Activated T-cell treated with anti-CD3 and anti-CD28 coated beads, Interleukin-2, amount 50 U/mL, for 72 hours (primary cell): ENCODE measurements at regions not wholly inside any gene's neighbourhood (a gene's known extent, or its start where the extent isn't known, plus 50 kb on each side); places are given as distances from the start of the nearest gene placed in this dataset.

Experiments
- ATAC-seq, 2 donors: fragments of 150-1000 bp; cut with Tn5 transposase; replicated peaks in 1 of 2; 2 replicates each; pipeline ENCODE4 v1.10.0; 2021; ENCODE audit warnings: moderate library complexity in 2 of 2, mild to moderate bottlenecking in 1 of 2
- DNase-seq, 2 donors: peaks; one replicate each; pipeline ENCODE4 v3.0.0; 2021 to 2022; ENCODE audit warnings: mixed read lengths in 1 of 2
- H3K27ac Mint-ChIP-seq: one replicate; pipeline ENCODE4 v1.8.0; 2022; ENCODE audit warnings: mild to moderate bottlenecking, moderate library complexity, mixed read lengths
- H3K27me3 Mint-ChIP-seq: one replicate; pipeline ENCODE4 v1.8.0; 2022; ENCODE audit warnings: low read depth, mixed read lengths
- H3K36me3 Mint-ChIP-seq, 2 donors: one replicate each; pipeline ENCODE4 v1.8.0; 2022; ENCODE audit warnings: mixed read lengths in 2 of 2, mild to moderate bottlenecking in 1 of 2; ENCODE audit not compliant: insufficient read depth in 2 of 2
- H3K4me1 Mint-ChIP-seq: one replicate; pipeline ENCODE4 v1.8.0; 2022; ENCODE audit warnings: low read depth, mixed read lengths
- H3K4me3 Mint-ChIP-seq, 2 donors: one replicate each; pipeline ENCODE4 v1.8.0; 2022; ENCODE audit warnings: mild to moderate bottlenecking in 2 of 2, mixed read lengths in 2 of 2, moderate library complexity in 2 of 2
- H3K9me3 Mint-ChIP-seq, 2 donors: one replicate each; pipeline ENCODE4 v1.8.0; 2022; ENCODE audit warnings: mixed read lengths in 2 of 2

- Mint-ChIP-seq H3K27ac (no peak overlapping the region), H3K36me3 (no peaks in the 10 kb centered on the region)
- ATAC-seq: no peak
These were observed 248.1 kb downstream of the KLF13 start for GRCh38 chr15:31574766-31575165.

GRCh38 chr15:31577108-31577507, 250.5 kb downstream of the KLF13 start:
- Mint-ChIP-seq H3K27me3 (peaks cover 4% of the 10 kb centered on the region), H3K36me3 (peaks cover 3 to 4% of the 10 kb centered on the region in 2 donors), H3K4me1 (peaks cover 5% of the 10 kb centered on the region), H3K27ac (no peak overlapping the region), H3K9me3 (peaks cover 4 to 7% of the 10 kb centered on the region in 2 donors), H3K4me3 (no peak overlapping the region)
- no peak for ATAC-seq
- DNase-seq: no peak

More at GRCh38 chr15:31574766-31575165, 248.1 kb downstream of the KLF13 start:
- H3K27me3 Mint-ChIP-seq: no peaks in the 10 kb centered on the region
- H3K4me1 Mint-ChIP-seq: peaks cover 5% of the 10 kb centered on the region
- no peak for DNase-seq
- H3K4me3 Mint-ChIP-seq: no peak overlapping the region
- H3K9me3 Mint-ChIP-seq: no peaks in the 10 kb centered on the region

GRCh38 chr15:31579282-31579681, 252.6 kb downstream of the KLF13 start:
- Mint-ChIP-seq H3K36me3 (peaks cover 4 to 11% of the 10 kb centered on the region in 2 donors), H3K27ac (no peak overlapping the region), H3K9me3 (peaks cover 12 to 18% of the 10 kb centered on the region in 2 donors), H3K4me1 (peaks cover 5% of the 10 kb centered on the region), H3K27me3 (peaks cover 13% of the 10 kb centered on the region), H3K4me3 (no peak overlapping the region)
- ATAC-seq: no peak
- DNase-seq: no peak

- no peak overlapping the region for H3K4me3 Mint-ChIP-seq
- ATAC-seq (no peak), DNase-seq (no peak)
- H3K27me3 Mint-ChIP-seq: peaks cover 18% of the 10 kb centered on the region
- no peak overlapping the region for H3K27ac Mint-ChIP-seq
- H3K36me3 Mint-ChIP-seq: peaks cover 4 to 11% of the 10 kb centered on the region in 2 donors
- peaks cover under 1% of the 10 kb centered on the region for H3K4me1 Mint-ChIP-seq
- H3K9me3 Mint-ChIP-seq: peaks cover 12 to 18% of the 10 kb centered on the region in 2 donors
These were observed 253.3 kb downstream of the KLF13 start for GRCh38 chr15:31579976-31580375.

GRCh38 chr15:31584195-31584594, 257.6 kb downstream of the KLF13 start:
- no peak for ATAC-seq
- H3K27ac Mint-ChIP-seq: no peak overlapping the region
- H3K36me3 Mint-ChIP-seq: peaks cover 4 to 11% of the 10 kb centered on the region in 2 donors
- peaks cover 33% of the 10 kb centered on the region for H3K27me3 Mint-ChIP-seq
- no peaks in the 10 kb centered on the region for H3K4me1 Mint-ChIP-seq
- H3K4me3 Mint-ChIP-seq: no peak overlapping the region
- peaks cover 12 to 18% of the 10 kb centered on the region in 2 donors for H3K9me3 Mint-ChIP-seq
- no peak for DNase-seq

GRCh38 chr15:31585240-31585639, 258.6 kb downstream of the KLF13 start:
- Mint-ChIP-seq H3K4me3 (no peak overlapping the region), H3K27ac (no peak overlapping the region), H3K36me3 (peaks cover 1 to 11% of the 10 kb centered on the region in 2 donors), H3K4me1 (no peaks in the 10 kb centered on the region), H3K27me3 (peaks cover 33% of the 10 kb centered on the region), H3K9me3 (peaks cover 12 to 14% of the 10 kb centered on the region in 2 donors)
- DNase-seq: no peak
- no peak for ATAC-seq

GRCh38 chr15:31586841-31587240, 260.2 kb downstream of the KLF13 start:
- H3K9me3 Mint-ChIP-seq: peaks cover 11 to 13% of the 10 kb centered on the region in 2 donors
- peaks cover 1 to 10% of the 10 kb centered on the region in 2 donors for H3K36me3 Mint-ChIP-seq
- ATAC-seq (no peak), DNase-seq (no peak)
- no peak overlapping the region for H3K4me3 Mint-ChIP-seq
- H3K4me1 Mint-ChIP-seq: no peaks in the 10 kb centered on the region
- no peak overlapping the region for H3K27ac Mint-ChIP-seq
- peaks cover 39% of the 10 kb centered on the region for H3K27me3 Mint-ChIP-seq

GRCh38 chr15:31587583-31587982, 260.9 kb downstream of the KLF13 start:
- H3K27ac Mint-ChIP-seq: no peak overlapping the region
- DNase-seq (no peak), ATAC-seq (no peak)
- no peaks in the 10 kb centered on the region for H3K4me1 Mint-ChIP-seq
- H3K4me3 Mint-ChIP-seq: no peak overlapping the region
- H3K27me3 Mint-ChIP-seq: peaks cover 32% of the 10 kb centered on the region
- H3K36me3 Mint-ChIP-seq: peaks cover 1 to 4% of the 10 kb centered on the region in 2 donors
- peaks cover 6 to 7% of the 10 kb centered on the region in 2 donors for H3K9me3 Mint-ChIP-seq

GRCh38 chr15:31590609-31591008, 264.0 kb downstream of the KLF13 start:
- ATAC-seq (no peak), DNase-seq (no peak)
- Mint-ChIP-seq H3K27me3 (peaks cover 20% of the 10 kb centered on the region), H3K36me3 (no peaks in the 10 kb centered on the region), H3K27ac (no peak overlapping the region), H3K4me1 (no peaks in the 10 kb centered on the region), H3K9me3 (no peaks in the 10 kb centered on the region), H3K4me3 (no peak overlapping the region)

- no peaks in the 10 kb centered on the region for H3K4me1 Mint-ChIP-seq
- no peak for DNase-seq
- H3K9me3 Mint-ChIP-seq: no peaks in the 10 kb centered on the region
- H3K36me3 Mint-ChIP-seq: no peaks in the 10 kb centered on the region
- H3K4me3 Mint-ChIP-seq: no peak overlapping the region
- peak overlapping the region; percentile 32 for H3K27ac Mint-ChIP-seq
- ATAC-seq: no peak
- H3K27me3 Mint-ChIP-seq: peaks cover 9% of the 10 kb centered on the region
These were observed 265.3 kb downstream of the KLF13 start for GRCh38 chr15:31591908-31592307.

GRCh38 chr15:31597466-31597865, 270.8 kb downstream of the KLF13 start:
- Mint-ChIP-seq H3K36me3 (no peaks in the 10 kb centered on the region), H3K27me3 (peaks cover 14% of the 10 kb centered on the region), H3K4me1 (no peaks in the 10 kb centered on the region), H3K27ac (no peak overlapping the region), H3K9me3 (no peaks in the 10 kb centered on the region), H3K4me3 (no peak overlapping the region)
- DNase-seq (no peak), ATAC-seq (no peak)

- ATAC-seq (no peak), DNase-seq (no peak)
- Mint-ChIP-seq H3K4me3 (no peak overlapping the region), H3K9me3 (peaks cover 2 to 3% of the 10 kb centered on the region in 2 donors), H3K27ac (no peak overlapping the region), H3K4me1 (no peaks in the 10 kb centered on the region), H3K36me3 (no peaks in the 10 kb centered on the region), H3K27me3 (peaks cover 14% of the 10 kb centered on the region)
These were observed 272.0 kb downstream of the KLF13 start for GRCh38 chr15:31598620-31599019.

- peaks cover 2 to 3% of the 10 kb centered on the region in 2 donors for H3K9me3 Mint-ChIP-seq
- no peak overlapping the region for H3K27ac Mint-ChIP-seq
- DNase-seq (no peak), ATAC-seq (no peak)
- no peaks in the 10 kb centered on the region for H3K4me1 Mint-ChIP-seq
- H3K27me3 Mint-ChIP-seq: peaks cover 26% of the 10 kb centered on the region
- H3K4me3 Mint-ChIP-seq: no peak overlapping the region
- no peaks in the 10 kb centered on the region for H3K36me3 Mint-ChIP-seq
These were observed 278.9 kb downstream of the KLF13 start for GRCh38 chr15:31605467-31605931.

GRCh38 chr15:31606194-31606669, 279.6 kb downstream of the KLF13 start:
- Mint-ChIP-seq H3K4me1 (no peaks in the 10 kb centered on the region), H3K4me3 (no peak overlapping the region), H3K9me3 (peaks cover 2 to 3% of the 10 kb centered on the region in 2 donors), H3K27me3 (peaks cover 23% of the 10 kb centered on the region), H3K36me3 (no peaks in the 10 kb centered on the region), H3K27ac (no peak overlapping the region)
- DNase-seq (no peak), ATAC-seq (peak in 1 of 2 donors; percentile 39)
